Right atrium auricular region (tissue), 2 donors: ENCODE measurements at regions not wholly inside any gene's neighbourhood (a gene's known extent, or its start where the extent isn't known, plus 50 kb on each side); places are given as distances from the start of the nearest gene placed in this dataset.

Source experiments
- DNase-seq: peaks from one replicate; pipeline ENCODE4 v3.0.0-alpha.2; 2019; ENCODE audit warnings: low spot score
- H3K27ac ChIP-seq, 2 donors: fragments of 200-600 bp; sonication (generic); 1 replicate in 1 of 2; 2 replicates in 1 of 2; pipeline ENCODE4 v1.5.1; 2016 to 2019
- H3K27me3 ChIP-seq, 2 donors: fragments of 200-600 bp; sonication (generic); one replicate each; pipeline versions ENCODE4 v1.5.1 to v1.6.0; 2017 to 2019
- H3K36me3 ChIP-seq: fragments of 200-600 bp; sonication (generic); one replicate; pipeline ENCODE4 v1.5.1; 2016
- H3K4me1 ChIP-seq, 2 donors: fragments of 200-600 bp; sonication (generic); one replicate each; pipeline versions ENCODE4 v1.5.1 to v1.6.0; 2017 to 2019
- H3K4me3 ChIP-seq, 2 donors: fragments of 200-600 bp; sonication (generic); 1 replicate in 1 of 2; 2 replicates in 1 of 2; pipeline ENCODE4 v1.5.1; 2017 to 2019; ENCODE audit warnings: mild to moderate bottlenecking in 1 of 2, moderate library complexity in 1 of 2
- H3K9me3 ChIP-seq, 2 donors: fragments of 200-600 bp; sonication (generic); one replicate each; pipeline ENCODE4 v1.5.1; 2019
- CTCF ChIP-seq, 2 donors: fragments of 200-600 bp; sonication (generic); IDR thresholded peaks; one replicate each; pipeline ENCODE4 v1.5.1; 2019; ENCODE audit warnings: antibody characterized with exemption in 2 of 2

GRCh38 chr13:87444135-87444534 is 227.0 kb upstream of the SLITRK5 start:
- H3K9me3 ChIP-seq: no peaks in the 10 kb centered on the region
- DNase-seq: no peak
- H3K36me3 ChIP-seq: no peaks in the 10 kb centered on the region
- H3K27me3 ChIP-seq: no peaks in the 10 kb centered on the region
- no peaks in the 10 kb centered on the region for H3K4me1 ChIP-seq
- TF ChIP-seq CTCF (IDR thresholded peaks at IDR 0.05): no peak
- no peak overlapping the region for H3K4me3 ChIP-seq
- H3K27ac ChIP-seq: no peak overlapping the region

GRCh38 chr13:87452281-87452680 is 218.9 kb upstream of the SLITRK5 start:
- no peak for DNase-seq
- no peaks in the 10 kb centered on the region for H3K4me1 ChIP-seq
- H3K27ac ChIP-seq: no peak overlapping the region
- H3K27me3 ChIP-seq: no peaks in the 10 kb centered on the region
- H3K9me3 ChIP-seq: no peaks in the 10 kb centered on the region
- TF ChIP-seq CTCF (IDR thresholded peaks at IDR 0.05): no peak
- no peaks in the 10 kb centered on the region for H3K36me3 ChIP-seq
- H3K4me3 ChIP-seq: no peak overlapping the region

- DNase-seq: no peak
- no peaks in the 10 kb centered on the region for H3K4me1 ChIP-seq
- H3K36me3 ChIP-seq: no peaks in the 10 kb centered on the region
- no peak overlapping the region for H3K27ac ChIP-seq
- no peaks in the 10 kb centered on the region for H3K27me3 ChIP-seq
- H3K4me3 ChIP-seq: no peak overlapping the region
- H3K9me3 ChIP-seq: no peaks in the 10 kb centered on the region
- no peak for TF ChIP-seq CTCF (IDR thresholded peaks at IDR 0.05)
Observed at GRCh38 chr13:87453244-87453643, 217.9 kb upstream of the SLITRK5 start.

- no peaks in the 10 kb centered on the region for H3K36me3 ChIP-seq
- H3K27ac ChIP-seq: no peak overlapping the region
- TF ChIP-seq CTCF (IDR thresholded peaks at IDR 0.05): no peak
- DNase-seq: no peak
- no peaks in the 10 kb centered on the region for H3K4me1 ChIP-seq
- H3K27me3 ChIP-seq: no peaks in the 10 kb centered on the region
- H3K9me3 ChIP-seq: no peaks in the 10 kb centered on the region
- H3K4me3 ChIP-seq: no peak overlapping the region
Observed at GRCh38 chr13:87459419-87459818, 211.8 kb upstream of the SLITRK5 start.

GRCh38 chr13:87497426-87497825 is 173.7 kb upstream of the SLITRK5 start:
- Histone ChIP-seq H3K4me1 (no peaks in the 10 kb centered on the region), H3K36me3 (no peaks in the 10 kb centered on the region), H3K9me3 (no peaks in the 10 kb centered on the region), H3K27me3 (no peaks in the 10 kb centered on the region), H3K4me3 (no peak overlapping the region), H3K27ac (no peak overlapping the region)
- DNase-seq: no peak
- TF ChIP-seq CTCF (IDR thresholded peaks at IDR 0.05): no peak

- no peak overlapping the region for H3K4me3 ChIP-seq
- no peaks in the 10 kb centered on the region for H3K36me3 ChIP-seq
- no peak for TF ChIP-seq CTCF (IDR thresholded peaks at IDR 0.05)
- no peak for DNase-seq
- H3K27ac ChIP-seq: no peak overlapping the region
- no peaks in the 10 kb centered on the region for H3K9me3 ChIP-seq
- H3K27me3 ChIP-seq: no peaks in the 10 kb centered on the region
- no peaks in the 10 kb centered on the region for H3K4me1 ChIP-seq
Observed at GRCh38 chr13:87498681-87499080, 172.5 kb upstream of the SLITRK5 start.
